ENCODE measurements at regions not wholly inside any gene's neighbourhood (a gene's known extent, or its start where the extent isn't known, plus 50 kb on each side); places are given as distances from the start of the nearest gene placed in this dataset.

DNA sequence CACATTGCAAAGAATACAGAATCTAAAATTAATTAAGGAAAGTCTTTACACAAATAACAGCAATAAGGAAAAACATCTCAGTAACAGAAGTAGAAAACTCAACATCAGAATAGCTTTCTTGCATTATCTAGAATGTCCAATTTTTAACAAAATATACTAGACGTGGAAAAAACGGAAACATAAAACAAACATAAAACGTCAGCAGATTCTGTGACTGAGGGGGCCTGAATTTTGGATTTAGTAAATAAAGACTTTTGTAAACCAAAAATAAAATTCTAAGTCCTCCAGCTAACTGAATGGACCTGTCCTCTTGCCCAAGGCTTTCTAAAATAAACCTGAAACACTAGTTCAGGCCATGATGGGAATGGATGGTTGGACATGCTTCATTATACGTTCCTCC lies 773.5 kb upstream of the LRRTM1 start:
- no peak for ATAC-seq
- no peaks in the 10 kb centered on the region for H3K27me3 Mint-ChIP-seq

GRCh38 chr2:81077396-81077795 lies 772.8 kb upstream of the LRRTM1 start:
- Mint-ChIP-seq H3K27ac (no peak overlapping the region), H3K27me3 (no peaks in the 10 kb centered on the region), H3K4me3 (no peak overlapping the region), H3K4me1 (no peaks in the 10 kb centered on the region), H3K36me3 (ENCODE audit: low read depth) (no peaks in the 10 kb centered on the region)
- no peak for DNase-seq
- no peak for ATAC-seq
- no peaks in the 10 kb centered on the region for H3K9me3 ChIP-seq (ENCODE audit: control insufficient read depth, low read length, poor library complexity, severe bottlenecking)

More for the DNA sequence above, 773.5 kb upstream of the LRRTM1 start:
- H3K36me3 Mint-ChIP-seq (ENCODE audit: low read depth), result no peaks in the 10 kb centered on the region
- DNase-seq, result no peak
- H3K4me1 Mint-ChIP-seq, result no peaks in the 10 kb centered on the region
- no peaks in the 10 kb centered on the region for H3K9me3 ChIP-seq (ENCODE audit: control insufficient read depth, low read length, poor library complexity, severe bottlenecking)
- no peak overlapping the region for H3K4me3 Mint-ChIP-seq
- H3K27ac Mint-ChIP-seq, result no peak overlapping the region

GRCh38 chr2:81073412-81073811 lies 768.9 kb upstream of the LRRTM1 start:
- DNase-seq, result no peak
- no peak for ATAC-seq
- no peaks in the 10 kb centered on the region for H3K9me3 ChIP-seq (ENCODE audit: control insufficient read depth, low read length, poor library complexity, severe bottlenecking)
- H3K27ac Mint-ChIP-seq, result no peak overlapping the region
- H3K4me3 Mint-ChIP-seq, result no peak overlapping the region
- no peaks in the 10 kb centered on the region for H3K36me3 Mint-ChIP-seq (ENCODE audit: low read depth)
- no peaks in the 10 kb centered on the region for H3K4me1 Mint-ChIP-seq
- no peaks in the 10 kb centered on the region for H3K27me3 Mint-ChIP-seq

- Mint-ChIP-seq H3K36me3 (ENCODE audit: low read depth) (no peaks in the 10 kb centered on the region), H3K4me3 (no peak overlapping the region), H3K27me3 (no peaks in the 10 kb centered on the region), H3K4me1 (no peaks in the 10 kb centered on the region), H3K27ac (no peak overlapping the region)
- no peaks in the 10 kb centered on the region for H3K9me3 ChIP-seq (ENCODE audit: control insufficient read depth, low read length, poor library complexity, severe bottlenecking)
- DNase-seq (no peak), ATAC-seq (no peak)
Measured at GRCh38 chr2:81068144-81068543, 763.6 kb upstream of the LRRTM1 start.

DNA sequence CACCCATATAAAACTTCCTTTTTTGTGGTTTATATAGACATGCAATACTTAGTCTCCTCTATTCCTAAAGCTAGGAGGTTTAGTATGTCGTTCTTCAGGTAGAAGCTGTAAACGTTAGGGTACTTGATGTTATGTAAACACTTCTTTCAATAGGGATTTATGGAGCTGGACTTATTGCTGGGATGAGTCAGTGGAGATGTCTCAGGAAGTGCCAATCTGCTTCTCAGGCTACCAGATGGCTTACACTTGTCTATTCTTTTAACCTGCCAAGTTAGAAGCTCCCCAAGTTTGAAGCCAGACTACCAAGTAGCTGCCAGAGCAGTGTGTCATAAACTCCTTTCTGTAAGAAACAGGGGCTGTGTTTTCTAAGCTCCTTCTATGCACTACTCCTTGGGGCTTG lies 756.5 kb upstream of the LRRTM1 start:
- Mint-ChIP-seq H3K36me3 (ENCODE audit: low read depth) (no peaks in the 10 kb centered on the region), H3K4me3 (no peak overlapping the region), H3K4me1 (no peaks in the 10 kb centered on the region), H3K27me3 (no peaks in the 10 kb centered on the region), H3K27ac (no peak overlapping the region)
- DNase-seq (no peak), ATAC-seq (no peak)
- H3K9me3 ChIP-seq (ENCODE audit: control insufficient read depth, low read length, poor library complexity, severe bottlenecking), result no peaks in the 10 kb centered on the region

DNA sequence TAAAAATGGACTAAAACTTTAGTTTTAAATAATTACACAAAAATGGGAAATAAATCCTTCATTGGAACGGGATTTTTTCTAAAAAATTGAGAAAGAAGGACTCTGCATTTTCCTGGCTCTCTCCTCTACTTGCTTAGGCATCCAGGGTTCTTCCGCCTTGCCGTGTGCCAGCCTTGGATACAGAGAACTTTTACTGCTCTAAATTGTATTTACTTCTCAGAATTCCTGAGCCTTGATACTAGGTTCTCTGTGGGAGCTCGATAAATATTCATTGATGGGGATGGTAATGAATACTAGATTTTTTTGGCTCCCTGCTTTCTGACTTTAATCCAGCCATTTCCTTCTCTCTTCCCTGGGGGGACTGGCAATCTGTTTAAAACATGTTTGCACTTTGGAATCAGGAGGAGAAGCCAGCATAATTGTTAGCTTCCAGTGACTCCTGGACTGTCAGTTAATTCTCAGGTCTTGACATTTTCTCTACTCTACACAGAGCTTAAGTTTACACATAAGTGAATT lies 746.1 kb upstream of the LRRTM1 start:
- Mint-ChIP-seq H3K4me3 (no peak overlapping the region), H3K27ac (no peak overlapping the region), H3K4me1 (no peaks in the 10 kb centered on the region), H3K36me3 (ENCODE audit: low read depth) (no peaks in the 10 kb centered on the region), H3K27me3 (no peaks in the 10 kb centered on the region)
- no peak for DNase-seq
- peaks cover 3% of the 10 kb centered on the region for H3K9me3 ChIP-seq (ENCODE audit: control insufficient read depth, low read length, poor library complexity, severe bottlenecking)
- ATAC-seq, result no peak

DNA sequence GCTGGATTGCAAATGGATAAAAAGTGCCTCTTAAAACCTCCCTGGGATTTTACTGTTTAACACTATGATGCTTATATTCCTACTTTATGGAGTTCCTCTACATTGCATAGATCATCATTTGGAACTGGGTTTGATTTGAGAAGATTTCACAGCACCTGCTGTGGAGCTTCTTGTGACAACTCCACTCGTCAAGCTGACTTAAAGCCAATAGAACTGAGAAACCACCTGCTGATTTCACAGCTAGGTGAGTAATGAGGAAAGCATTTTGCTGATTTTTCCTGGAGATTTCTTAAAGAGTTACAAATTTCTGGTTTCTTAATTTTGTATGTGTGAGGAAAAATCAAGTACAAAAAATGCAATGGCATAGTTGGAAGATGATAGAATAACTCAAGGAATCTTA lies 739.1 kb upstream of the LRRTM1 start:
- Mint-ChIP-seq H3K4me3 (no peak overlapping the region), H3K4me1 (no peaks in the 10 kb centered on the region), H3K36me3 (ENCODE audit: low read depth) (no peaks in the 10 kb centered on the region), H3K27ac (no peak overlapping the region), H3K27me3 (no peaks in the 10 kb centered on the region)
- DNase-seq, result no peak
- no peak for ATAC-seq
- H3K9me3 ChIP-seq (ENCODE audit: control insufficient read depth, low read length, poor library complexity, severe bottlenecking), result no peaks in the 10 kb centered on the region

DNA sequence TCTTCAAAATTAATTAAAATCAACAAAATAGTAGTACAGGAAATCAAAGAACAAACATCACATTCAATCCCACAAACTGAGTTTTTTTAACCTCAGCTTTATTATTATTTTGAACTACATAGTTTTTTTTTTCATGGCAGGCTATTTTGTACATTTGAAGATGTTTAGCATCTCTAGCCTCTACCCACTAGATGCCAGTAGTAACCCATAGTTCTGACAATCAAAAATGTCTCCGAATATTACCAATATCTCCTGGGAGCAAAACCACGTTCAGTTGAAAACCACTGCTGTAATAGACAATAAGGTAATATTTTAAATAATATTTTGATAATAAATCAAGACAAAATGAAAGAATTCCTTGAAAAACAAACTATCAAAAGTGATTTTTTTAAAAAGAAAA lies 702.6 kb upstream of the LRRTM1 start:
- H3K9me3 ChIP-seq (ENCODE audit: control insufficient read depth, low read length, poor library complexity, severe bottlenecking), result no peaks in the 10 kb centered on the region
- ATAC-seq (no peak), DNase-seq (no peak)
- H3K4me1 Mint-ChIP-seq, result no peaks in the 10 kb centered on the region
- no peak overlapping the region for H3K27ac Mint-ChIP-seq
- no peak overlapping the region for H3K4me3 Mint-ChIP-seq
- no peaks in the 10 kb centered on the region for H3K36me3 Mint-ChIP-seq (ENCODE audit: low read depth)
- H3K27me3 Mint-ChIP-seq, result no peaks in the 10 kb centered on the region

GRCh38 chr2:81002906-81003305 lies 698.4 kb upstream of the LRRTM1 start:
- H3K27ac Mint-ChIP-seq, result no peak overlapping the region
- DNase-seq (no peak), ATAC-seq (no peak)
- no peaks in the 10 kb centered on the region for H3K36me3 Mint-ChIP-seq (ENCODE audit: low read depth)
- H3K4me1 Mint-ChIP-seq, result no peaks in the 10 kb centered on the region
- H3K27me3 Mint-ChIP-seq, result no peaks in the 10 kb centered on the region
- H3K9me3 ChIP-seq (ENCODE audit: control insufficient read depth, low read length, poor library complexity, severe bottlenecking), result no peaks in the 10 kb centered on the region
- H3K4me3 Mint-ChIP-seq, result no peak overlapping the region

GRCh38 chr2:80987466-80987865 lies 682.9 kb upstream of the LRRTM1 start:
- no peaks in the 10 kb centered on the region for H3K27me3 Mint-ChIP-seq

GRCh38 chr2:80969900-80970299 lies 665.3 kb upstream of the LRRTM1 start:
- ATAC-seq, result no peak
- peaks cover 4% of the 10 kb centered on the region for H3K9me3 ChIP-seq (ENCODE audit: control insufficient read depth, low read length, poor library complexity, severe bottlenecking)
- Mint-ChIP-seq H3K27me3 (no peaks in the 10 kb centered on the region), H3K4me3 (no peak overlapping the region), H3K4me1 (no peaks in the 10 kb centered on the region), H3K27ac (no peak overlapping the region), H3K36me3 (ENCODE audit: low read depth) (no peaks in the 10 kb centered on the region)
- DNase-seq, result no peak

More at GRCh38 chr2:80987466-80987865, 682.9 kb upstream of the LRRTM1 start:
- H3K9me3 ChIP-seq (ENCODE audit: control insufficient read depth, low read length, poor library complexity, severe bottlenecking), result no peaks in the 10 kb centered on the region
- Mint-ChIP-seq H3K4me1 (no peaks in the 10 kb centered on the region), H3K4me3 (no peak overlapping the region), H3K27ac (no peak overlapping the region), H3K36me3 (ENCODE audit: low read depth) (no peaks in the 10 kb centered on the region)
- no peak for DNase-seq
- no peak for ATAC-seq

GRCh38 chr2:80968450-80968849 lies 663.9 kb upstream of the LRRTM1 start:
- no peak for ATAC-seq
- no peaks in the 10 kb centered on the region for H3K27me3 Mint-ChIP-seq
- H3K4me1 Mint-ChIP-seq, result no peaks in the 10 kb centered on the region
- H3K4me3 Mint-ChIP-seq, result no peak overlapping the region
- no peak overlapping the region for H3K27ac Mint-ChIP-seq
- no peak for DNase-seq
- H3K36me3 Mint-ChIP-seq (ENCODE audit: low read depth), result no peaks in the 10 kb centered on the region
- peaks cover 4% of the 10 kb centered on the region for H3K9me3 ChIP-seq (ENCODE audit: control insufficient read depth, low read length, poor library complexity, severe bottlenecking)

DNA sequence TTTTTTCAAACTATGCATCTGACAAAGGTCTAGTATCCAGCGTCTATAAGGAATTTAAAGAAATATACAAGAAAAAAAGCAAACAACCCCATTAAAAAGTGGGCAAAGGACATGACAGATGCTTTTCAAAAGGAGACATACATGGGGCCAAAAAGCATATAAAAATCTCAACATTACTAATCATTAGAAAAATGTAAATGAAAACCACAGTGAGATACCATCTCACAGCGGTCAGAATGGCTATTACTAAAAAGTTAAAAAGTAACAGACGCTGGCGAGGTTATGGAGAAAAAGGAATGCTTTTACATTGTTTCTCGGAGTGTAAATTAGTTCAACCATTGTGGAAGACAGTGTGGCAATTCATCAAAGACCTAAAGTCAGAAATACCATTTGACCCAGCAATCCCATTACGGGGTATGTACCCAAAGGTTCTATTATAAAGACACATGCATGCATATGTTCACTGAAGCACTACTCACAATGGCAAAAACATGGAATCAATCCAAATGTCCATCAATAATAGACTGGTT lies 643.1 kb upstream of the LRRTM1 start:
- Mint-ChIP-seq H3K4me3 (no peak overlapping the region), H3K27ac (no peak overlapping the region), H3K36me3 (ENCODE audit: low read depth) (no peaks in the 10 kb centered on the region), H3K4me1 (no peaks in the 10 kb centered on the region), H3K27me3 (no peaks in the 10 kb centered on the region)
- DNase-seq, result no peak
- H3K9me3 ChIP-seq (ENCODE audit: control insufficient read depth, low read length, poor library complexity, severe bottlenecking), result no peaks in the 10 kb centered on the region
- ATAC-seq, result no peak

DNA sequence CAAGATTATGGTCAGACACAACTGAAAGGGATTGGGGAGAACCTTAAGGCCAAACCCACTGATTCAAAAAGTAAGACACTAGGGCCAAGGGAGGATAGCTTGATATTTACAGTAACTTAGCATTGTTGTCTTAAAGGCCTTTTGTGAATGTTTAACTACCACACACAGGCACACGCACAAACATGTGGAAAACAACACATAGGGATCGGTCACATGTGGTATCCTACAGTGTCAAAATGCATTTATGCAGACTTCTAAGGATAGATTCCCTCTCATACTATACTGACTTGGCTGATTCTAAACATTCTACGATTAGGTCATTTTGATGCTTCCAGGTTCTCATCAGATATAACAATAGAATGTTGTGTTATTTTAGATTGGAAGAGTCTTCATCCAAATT lies 638.9 kb upstream of the LRRTM1 start:
- Mint-ChIP-seq H3K27me3 (no peaks in the 10 kb centered on the region), H3K4me1 (no peaks in the 10 kb centered on the region), H3K4me3 (no peak overlapping the region), H3K27ac (no peak overlapping the region), H3K36me3 (ENCODE audit: low read depth) (no peaks in the 10 kb centered on the region)
- ATAC-seq, result no peak
- DNase-seq, result no peak
- no peaks in the 10 kb centered on the region for H3K9me3 ChIP-seq (ENCODE audit: control insufficient read depth, low read length, poor library complexity, severe bottlenecking)
